IPS-11a (cell line): ENCODE measurements at regions not wholly inside any gene's neighbourhood (a gene's known extent, or its start where the extent isn't known, plus 50 kb on each side); places are given as distances from the start of the nearest gene placed in this dataset.
"Not testable (repeated sequence)": the region's sequence is repeated elsewhere in the genome, so short reads cannot be mapped to it uniquely, and the experiment has no call there.

Experiments
- H3K4me3 ChIP-seq: one replicate; pipeline ENCODE4 v1.5.1; 2013; ENCODE audit warnings: low read depth, low read length, control low read depth

DNA sequence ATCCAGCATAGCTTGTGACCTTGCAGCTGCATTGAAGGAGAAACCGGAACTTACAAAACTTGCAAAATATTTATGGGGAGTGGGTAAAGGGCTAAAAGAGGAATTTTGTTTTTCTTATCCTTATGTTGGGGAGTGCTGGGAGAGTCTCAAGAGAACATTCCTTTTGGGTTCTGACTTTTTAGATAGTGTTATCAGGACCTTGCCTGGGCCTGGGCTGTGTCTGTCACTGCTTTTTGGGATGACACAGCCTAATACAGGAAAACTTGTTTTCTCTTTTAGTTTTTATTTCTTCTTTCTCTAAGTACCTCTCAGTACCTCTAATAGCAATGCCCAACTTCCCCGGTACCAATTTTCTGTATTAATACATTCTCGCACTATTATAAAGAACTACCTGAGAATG lies 850.6 kb downstream of the RPS29 start:
- H3K4me3 ChIP-seq, result no peak overlapping the region

DNA sequence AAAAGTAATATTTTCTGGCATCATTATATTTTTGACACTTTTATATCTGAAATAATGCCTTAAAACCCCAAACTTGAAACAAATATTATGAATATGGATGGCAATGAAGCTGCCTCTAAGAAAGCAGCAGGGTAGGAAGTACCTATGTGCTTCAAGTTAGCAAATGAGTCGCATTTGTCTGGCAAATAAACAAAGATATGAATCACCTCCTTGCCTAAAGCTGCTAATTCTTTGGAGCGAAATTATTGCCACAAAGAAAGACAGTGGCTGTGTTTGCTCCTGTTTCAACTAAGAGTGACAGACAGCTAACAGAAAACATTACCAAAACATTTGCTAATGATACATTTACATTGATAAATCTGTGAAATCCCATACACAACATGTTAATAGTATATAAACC lies 854.9 kb downstream of the RPS29 start:
- no peak overlapping the region for H3K4me3 ChIP-seq

DNA sequence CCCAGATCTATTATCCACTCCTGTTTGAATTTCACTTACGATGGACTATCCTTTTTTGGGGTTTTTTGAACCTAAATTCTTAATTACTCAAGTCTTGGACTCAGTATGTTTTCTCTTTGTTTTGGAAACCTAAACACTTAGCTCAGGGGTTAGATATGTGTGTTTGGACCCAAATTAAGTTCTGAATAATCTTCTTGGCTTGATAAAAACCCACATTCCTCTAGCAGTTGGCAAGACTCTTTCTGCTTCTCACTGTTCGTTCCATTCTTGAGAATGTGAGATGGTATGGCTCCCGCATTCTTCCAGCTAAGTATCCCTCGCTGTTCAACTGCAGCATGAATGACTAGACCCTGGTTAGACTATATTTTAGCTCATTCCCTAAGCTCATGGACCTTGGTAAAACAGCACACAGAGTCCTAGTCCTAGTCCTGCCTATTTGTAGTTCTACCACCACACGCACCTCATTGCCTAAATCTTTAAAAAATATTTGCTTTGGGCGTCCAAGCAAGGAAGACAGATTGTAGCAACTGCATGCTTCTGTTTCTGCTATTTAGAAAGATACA lies 860.0 kb downstream of the RPS29 start:
- no peak overlapping the region for H3K4me3 ChIP-seq

DNA sequence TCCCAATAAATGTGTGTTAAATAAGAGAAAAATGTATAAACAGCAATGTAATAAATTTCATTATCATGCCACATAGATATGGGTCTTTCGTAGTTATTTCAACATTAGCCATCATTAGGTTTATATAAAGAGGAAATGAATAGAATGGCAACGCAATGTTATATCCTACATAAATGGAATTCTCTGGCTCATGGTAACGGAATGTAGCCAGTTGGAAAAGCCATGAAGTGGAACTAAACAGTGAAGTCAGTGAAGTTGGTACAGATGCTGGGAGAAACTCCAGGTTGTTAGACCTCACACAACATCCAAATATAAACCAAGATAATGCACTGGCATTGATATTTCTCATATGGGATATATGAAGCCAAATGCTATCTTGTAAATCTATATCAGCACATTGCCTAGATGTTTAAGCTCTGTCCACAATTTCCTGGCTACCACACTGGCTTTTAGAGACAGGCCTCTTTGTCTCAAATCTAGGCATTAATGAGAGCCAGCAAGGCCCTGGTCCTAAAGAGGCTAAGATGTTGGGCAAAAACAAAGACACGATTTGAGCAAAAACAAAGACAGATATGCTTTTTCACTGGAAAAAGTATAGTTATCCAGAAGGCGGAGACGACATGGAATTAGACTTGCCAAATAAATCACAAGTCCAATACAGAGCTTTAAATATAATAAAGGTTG lies 861.0 kb downstream of the RPS29 start:
- H3K4me3 ChIP-seq, result no peak overlapping the region

DNA sequence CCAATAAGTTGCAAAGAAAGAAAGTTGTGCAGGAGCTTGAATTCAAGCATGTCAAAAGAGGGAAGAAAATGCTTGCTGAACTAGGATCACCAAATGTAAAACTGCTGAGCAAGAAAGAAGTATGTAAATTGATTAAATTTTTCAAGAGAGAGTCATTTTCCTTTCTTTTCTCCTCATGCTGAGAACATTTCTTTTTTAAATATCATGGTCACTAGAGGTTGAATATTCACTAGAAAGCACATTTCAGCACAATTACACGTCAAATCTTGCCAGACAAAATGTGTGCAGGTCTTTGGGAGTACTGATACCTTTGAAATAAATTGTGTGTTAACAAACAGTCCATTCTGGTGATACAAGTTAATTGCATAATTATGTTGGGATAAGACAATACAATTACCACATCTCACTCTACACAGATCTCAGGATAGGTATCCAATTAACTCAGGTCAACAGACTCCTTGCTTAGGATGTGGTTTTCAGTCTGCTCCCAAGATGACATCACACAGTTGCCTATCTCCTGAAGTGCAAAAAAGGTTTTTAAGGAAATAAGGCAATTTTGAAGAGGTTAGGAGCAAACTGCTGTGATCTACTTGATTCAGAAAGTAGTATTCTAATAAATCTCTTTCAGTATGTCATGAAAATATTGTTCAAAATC lies 862.2 kb downstream of the RPS29 start:
- no peak overlapping the region for H3K4me3 ChIP-seq

DNA sequence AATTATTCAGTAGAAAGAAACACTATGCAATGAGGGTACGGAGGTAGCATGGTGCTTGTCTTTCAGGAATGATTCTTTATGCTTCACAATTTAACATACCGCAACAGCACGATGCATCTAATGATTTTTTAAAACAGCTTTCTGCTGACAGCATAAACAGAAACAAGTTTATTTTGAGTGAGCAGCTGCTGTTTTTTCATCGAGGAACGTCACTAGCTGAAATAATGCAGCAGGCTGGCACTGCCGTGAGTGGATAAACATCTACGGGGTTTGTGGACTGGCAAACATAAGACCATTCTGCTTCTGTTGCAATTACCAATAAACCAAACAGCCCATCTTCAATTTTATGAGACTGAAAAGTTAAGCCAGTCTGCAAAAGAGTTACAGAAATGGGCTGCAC lies 871.8 kb downstream of the RPS29 start:
- H3K4me3 ChIP-seq, result no peak overlapping the region

DNA sequence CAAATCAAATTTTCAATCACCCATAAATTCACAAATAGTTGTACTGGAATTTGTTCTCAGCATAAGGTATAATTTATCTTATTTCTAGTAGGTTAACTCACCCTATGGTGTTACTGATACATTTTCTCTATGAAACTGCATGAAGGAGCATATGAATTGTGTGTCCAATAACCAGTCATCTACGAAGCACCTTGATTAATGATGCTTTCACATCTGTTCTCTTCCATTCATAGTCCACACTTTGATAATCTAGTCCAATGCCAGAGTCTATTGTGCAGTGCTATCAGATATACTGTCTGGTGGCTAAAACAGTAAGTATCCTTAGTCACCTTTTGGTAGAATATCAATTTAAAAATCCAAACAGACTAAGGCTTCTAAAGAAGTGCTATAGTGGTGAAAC lies 876.0 kb downstream of the RPS29 start:
- no peak overlapping the region for H3K4me3 ChIP-seq

DNA sequence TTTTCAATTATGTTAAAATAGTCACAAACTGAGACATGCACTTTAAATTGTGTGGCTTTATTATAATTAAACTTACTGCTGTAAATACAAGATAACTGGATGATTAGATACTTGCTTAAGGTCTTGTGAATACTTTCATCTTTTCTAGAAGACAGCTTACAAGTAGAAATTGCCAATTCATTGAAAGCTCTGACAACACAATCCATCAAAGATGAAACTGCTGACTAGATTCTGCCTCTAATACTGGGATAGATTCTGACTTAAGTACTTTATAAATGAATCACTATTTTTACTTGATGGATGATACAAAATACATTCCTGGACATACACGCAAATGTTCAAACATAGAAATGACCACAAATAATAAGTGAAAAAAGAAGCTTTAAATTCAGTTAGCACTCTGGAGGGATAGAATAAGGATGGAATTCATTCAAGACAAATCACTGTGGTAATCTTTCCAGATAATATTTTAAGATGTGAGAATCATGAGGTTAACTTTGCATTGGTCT lies 876.8 kb downstream of the RPS29 start:
- H3K4me3 ChIP-seq, result no peak overlapping the region

DNA sequence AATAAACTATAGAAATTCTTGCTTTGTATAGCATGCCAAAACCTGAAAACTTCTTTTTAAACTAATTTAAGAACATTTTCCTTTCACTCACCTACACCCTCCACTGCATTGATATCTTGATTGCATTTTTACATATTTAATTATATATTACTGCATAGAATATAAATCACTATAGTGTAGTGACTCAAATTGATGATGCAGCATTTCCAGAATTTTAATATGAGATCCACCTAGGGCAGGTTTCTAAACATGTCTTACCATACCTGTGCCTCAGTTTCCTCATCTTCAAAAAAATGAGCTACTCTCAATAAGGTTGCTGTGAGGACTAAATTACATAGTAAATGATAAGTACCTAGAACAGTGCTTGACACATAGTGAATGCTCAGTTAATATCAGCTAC lies 881.5 kb downstream of the RPS29 start:
- no peak overlapping the region for H3K4me3 ChIP-seq

DNA sequence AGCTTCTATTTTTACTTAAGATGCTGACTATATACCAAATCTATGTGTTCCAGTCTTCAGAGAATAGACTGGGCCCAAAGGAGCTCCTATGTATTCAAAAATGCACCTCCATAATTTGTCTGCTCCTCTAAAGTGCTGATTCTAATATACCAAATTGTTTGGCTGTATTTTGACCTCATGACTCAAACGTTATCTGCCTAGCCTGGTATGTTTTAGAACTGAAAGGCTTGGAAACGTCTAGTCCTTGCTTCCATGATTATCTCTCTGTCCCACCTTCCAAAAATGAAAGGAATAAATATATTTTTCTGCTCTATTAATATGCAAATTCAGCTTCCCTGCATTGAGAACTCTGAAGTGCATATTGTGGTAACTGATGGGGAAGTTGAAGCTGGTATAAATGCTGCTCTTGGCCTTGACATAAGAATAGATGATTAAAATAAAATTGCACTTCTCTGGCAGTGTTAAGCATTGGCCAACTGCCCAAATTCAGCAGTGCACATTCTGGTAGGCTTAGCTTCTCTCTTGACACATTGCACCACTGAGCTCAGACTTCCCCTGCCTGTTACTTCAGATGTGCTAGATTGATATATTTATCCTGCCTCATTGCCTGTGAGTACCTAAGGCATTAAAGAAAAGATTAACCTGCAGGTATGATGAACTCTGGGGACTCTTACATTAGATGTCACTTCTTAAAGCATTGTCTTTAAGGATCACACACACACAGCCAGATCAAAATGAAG lies 882.3 kb downstream of the RPS29 start:
- no peak overlapping the region for H3K4me3 ChIP-seq

DNA sequence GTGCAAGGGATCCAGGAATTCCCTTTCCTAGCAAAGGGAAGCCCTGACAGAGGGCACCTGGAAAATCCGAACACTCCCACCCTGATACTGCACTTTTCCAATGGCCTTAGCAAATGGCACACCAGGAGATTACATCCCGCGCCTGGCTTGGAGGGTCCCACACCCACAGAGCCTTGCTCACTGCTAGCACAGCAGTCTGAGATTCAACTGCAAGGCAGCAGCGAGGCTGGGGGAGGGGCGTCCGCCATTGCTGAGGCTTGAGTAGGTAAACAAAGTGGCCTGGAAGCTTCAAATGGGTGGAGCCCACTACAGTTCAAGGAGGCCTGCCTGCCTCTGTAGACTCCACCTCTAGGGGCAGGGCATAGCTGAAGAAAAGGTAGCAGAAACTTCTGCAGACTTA lies 888.8 kb downstream of the RPS29 start:
- not testable (repeated sequence) for H3K4me3 ChIP-seq

DNA sequence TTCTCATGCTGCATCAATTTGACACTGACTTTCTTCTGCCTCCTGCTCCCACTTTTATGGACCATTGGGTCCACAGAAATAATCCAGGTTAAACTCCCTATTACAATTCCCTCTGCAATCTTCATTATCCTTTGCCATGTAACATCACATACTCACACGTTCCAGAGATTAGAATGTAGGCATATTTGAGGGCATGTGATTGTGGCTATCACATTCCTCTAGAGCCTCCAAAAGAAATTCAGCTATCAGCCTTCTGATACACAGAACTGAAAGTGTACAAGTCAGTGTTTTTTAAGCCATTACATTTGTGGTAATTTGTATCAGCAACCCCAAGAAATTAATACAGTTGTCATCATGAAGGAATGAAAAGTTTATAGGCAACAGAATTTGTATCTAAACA lies 892.4 kb downstream of the RPS29 start:
- no peak overlapping the region for H3K4me3 ChIP-seq

DNA sequence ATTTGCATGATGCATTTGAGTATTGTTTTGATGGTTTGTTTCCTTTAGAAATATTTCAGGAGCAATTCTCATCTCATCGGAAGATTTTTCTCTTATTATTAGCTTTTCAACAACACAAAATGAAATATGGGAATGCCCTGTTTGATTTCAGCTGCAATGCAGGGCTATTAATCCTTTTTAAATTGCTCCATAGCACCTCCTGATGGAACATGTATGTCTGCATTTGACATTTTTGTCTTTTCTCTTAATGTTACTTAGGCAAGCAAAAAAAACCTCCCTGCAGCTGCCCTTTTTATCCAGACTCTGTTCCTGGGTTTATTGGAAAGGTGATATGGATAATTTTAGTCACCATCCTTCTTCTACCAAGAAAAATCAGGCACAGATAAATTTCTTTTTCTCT lies 895.8 kb downstream of the RPS29 start:
- H3K4me3 ChIP-seq, result no peak overlapping the region

DNA sequence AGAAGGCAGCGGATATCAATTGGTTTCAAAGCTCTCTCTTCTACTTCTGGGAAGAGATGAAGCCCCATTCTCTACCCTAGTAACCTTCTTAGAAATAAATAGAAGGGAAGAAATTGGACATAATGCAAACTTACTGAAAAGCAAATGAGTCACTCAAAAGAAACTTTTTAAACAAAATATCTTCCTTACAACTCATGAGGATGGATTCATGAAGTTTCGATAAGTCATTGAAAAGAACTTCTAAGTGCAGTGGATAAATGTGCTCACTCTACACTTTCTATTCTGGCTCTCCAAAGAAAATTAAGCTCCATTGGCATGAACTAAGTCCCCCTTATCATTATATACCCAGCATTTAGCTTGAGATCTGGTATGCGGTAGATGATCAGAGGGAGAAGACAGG lies 899.5 kb downstream of the RPS29 start:
- H3K4me3 ChIP-seq, result no peak overlapping the region

DNA sequence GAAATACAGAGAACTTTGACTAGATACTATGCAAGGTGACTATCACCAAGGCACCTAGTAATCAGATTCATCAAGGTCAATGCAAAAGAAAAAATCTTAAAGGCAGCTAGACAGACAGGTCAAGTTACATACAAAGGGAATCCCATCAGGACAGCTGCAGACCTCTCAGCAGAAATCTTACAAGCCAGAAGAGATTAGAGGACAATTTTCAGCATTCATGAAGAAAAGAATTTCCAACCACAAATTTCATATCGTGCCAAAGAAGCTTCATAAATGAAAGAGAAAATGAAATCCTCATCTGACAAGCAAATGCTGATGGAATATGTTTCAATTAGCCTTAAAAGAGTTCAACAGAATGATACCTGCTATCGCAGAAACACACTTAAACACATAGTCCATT lies 913.7 kb downstream of the RPS29 start:
- no peak overlapping the region for H3K4me3 ChIP-seq

DNA sequence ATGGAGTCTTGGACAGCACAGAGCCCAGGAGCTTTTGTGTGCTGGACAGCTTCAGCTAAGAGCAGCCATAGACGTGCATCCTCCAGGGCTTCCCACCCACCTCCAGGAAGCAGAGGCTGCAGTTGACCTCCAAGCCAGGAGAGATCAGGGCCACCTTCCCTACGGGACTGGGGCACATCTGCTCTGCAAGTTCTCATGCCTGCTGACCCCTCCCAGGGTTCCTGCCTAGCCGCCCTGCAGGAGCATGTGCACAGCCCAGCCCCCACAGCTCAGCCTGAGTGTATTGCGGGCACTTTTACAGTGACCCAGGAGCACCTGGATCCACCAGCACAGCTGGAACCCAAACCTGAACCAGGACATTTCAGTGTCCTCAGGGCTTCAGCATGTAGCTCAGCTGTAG lies 915.2 kb downstream of the RPS29 start:
- H3K4me3 ChIP-seq, result no peak overlapping the region

DNA sequence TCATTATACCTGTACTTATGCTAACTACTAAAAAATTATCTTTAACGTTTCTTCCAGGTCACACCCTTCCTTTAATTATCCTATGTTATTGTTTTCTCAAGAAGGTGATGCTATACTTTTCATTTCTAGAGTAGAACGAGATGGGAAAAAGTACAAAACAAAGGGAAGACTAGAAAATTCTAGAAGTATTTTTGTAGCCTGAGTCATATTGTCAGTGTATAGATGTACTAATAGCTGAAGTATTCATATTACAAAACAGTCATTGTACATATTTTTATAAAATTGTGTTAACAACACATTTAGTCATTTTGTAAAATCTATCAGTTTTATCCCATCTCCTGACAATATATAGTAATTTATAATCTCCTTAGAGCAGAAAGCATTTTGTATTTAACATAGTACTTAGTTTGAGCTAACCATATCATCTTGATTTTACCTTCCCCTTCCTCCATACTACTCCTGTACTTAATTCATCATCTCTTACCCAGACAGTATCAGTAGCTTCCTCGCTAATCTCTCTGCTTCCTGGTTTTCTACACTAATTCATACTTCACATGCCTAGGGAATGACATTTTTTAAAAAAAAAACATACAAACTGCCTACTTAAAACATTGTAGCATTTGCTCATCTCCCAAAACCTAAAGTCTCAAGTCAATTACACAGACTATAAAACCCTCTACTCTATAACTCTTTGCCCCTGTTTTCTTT lies 920.9 kb downstream of the RPS29 start:
- no peak overlapping the region for H3K4me3 ChIP-seq

DNA sequence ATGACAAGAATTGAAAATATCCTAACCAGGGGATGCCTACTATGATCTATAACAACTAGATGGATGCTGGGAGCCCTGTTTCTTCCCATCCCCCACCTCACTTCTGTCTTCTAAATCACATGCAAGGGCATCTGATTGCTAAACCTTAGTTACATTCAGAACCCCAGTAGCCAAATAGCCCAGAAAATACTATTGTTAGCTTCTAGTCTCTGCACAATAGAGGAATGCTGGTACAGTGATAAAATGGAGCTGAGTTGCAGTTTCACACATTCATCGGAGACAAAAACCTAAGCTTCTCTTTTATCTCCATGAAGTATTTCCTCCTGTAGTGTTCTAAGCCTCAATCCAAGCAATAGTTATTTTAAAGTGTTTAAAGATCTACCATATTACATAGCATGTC lies 942.9 kb downstream of the RPS29 start:
- H3K4me3 ChIP-seq, result no peak overlapping the region

DNA sequence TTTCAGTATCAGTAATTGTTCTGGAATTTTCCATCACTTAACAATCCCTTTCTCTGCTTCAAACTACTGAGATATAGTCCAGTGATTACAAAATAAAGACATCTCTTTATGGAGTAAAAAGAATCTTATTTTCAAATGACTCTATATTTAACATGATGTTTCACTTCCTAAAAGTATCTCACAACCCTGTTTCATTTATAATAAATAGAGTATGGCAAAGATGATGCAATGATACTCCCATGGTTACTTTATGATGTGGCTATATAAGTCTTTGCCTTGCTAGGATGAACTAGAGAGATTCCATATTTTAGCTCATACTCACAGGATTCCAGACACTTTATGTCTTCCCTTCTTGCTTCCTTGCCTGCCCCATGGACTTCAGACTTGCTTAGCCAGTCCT lies 953.5 kb upstream of the MDGA2 start:
- H3K4me3 ChIP-seq, result no peak overlapping the region

DNA sequence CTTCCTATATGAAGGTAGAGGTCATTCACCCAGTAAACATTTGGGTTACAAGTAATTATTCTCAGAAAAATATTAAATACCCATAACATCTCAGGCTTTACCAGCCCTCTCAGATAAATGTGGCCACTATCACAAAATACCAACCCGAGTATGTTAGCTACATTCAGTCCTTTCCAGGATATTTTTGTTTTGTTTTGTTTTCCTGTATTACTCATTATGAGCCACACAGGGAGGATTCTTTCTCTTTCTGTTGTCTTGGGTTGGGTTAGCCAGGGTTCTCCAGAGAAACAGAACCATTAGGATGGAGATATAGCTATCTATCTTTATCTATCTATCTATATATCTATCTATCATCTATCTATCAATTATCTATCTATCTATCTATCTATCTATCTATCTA lies 947.6 kb upstream of the MDGA2 start:
- no peak overlapping the region for H3K4me3 ChIP-seq

DNA sequence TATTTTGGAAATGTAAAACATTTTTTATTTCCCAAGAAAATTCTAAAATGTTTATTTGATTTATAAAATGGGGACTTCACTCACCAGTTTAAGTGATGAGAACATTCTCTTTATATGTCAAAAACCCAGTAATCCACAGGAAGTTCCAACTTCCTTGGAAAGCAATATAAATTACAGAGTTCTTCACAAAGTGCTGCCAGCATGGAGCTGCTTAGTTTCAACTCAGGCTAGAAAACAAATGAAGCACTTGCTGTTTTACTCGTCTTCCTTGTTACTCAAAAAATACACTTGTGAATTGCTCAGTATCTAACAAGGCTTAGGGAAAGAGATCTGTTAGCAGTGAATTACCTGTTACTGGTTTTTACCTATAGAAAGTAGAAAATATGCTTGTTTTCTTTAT lies 942.7 kb upstream of the MDGA2 start:
- no peak overlapping the region for H3K4me3 ChIP-seq
